ENCODE measurements at regions not wholly inside any gene's neighbourhood (a gene's known extent, or its start where the extent isn't known, plus 50 kb on each side); places are given as distances from the start of the nearest gene placed in this dataset. TPM values are rescaled to one million over a fixed set of nuclear protein-coding genes. Genes with fewer than 3 reads are reported as not detected.

DNA sequence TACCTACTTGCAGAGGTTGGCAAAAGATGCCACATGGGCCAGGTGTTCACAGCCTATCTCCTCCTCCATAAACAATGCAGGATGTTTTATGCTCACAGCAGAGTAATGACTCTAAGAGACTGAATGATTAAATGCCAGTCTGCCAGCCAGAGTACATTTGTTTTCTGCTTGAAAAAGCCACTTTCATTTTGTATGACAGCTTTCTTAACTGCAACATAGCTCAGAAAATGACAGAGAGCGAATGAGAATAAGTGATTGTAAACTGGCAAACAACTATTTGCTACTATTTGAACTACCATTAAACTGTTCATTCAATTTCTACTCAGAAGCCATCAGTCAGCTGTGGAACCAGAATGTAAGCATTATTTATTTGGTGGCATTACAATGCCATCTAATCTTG is 50.6 kb upstream of the DCC start:
- Histone ChIP-seq H3K36me3 (ENCODE audit: control insufficient read depth in 2 of 2, insufficient read depth in 2 of 2, low read length in 1 of 2) (no peaks in the 10 kb centered on the region), H3K9ac (ENCODE audit: control insufficient read depth, insufficient read depth, low read length) (no peak overlapping the region), H3K27ac (ENCODE audit: control insufficient read depth, insufficient read depth) (no peak overlapping the region), H3K4me1 (ENCODE audit: control insufficient read depth, insufficient read depth, low read length) (no peaks in the 10 kb centered on the region), H3K9me3 (replicated peaks; ENCODE audit: control insufficient read depth, insufficient read depth, low read length) (no peaks in the 10 kb centered on the region), H3K4me3 (no peak overlapping the region), H3K4me2 (ENCODE audit: control insufficient read depth, insufficient read depth) (no peak overlapping the region), H2AFZ (ENCODE audit: control insufficient read depth, low read depth, low read length) (no peak overlapping the region; the same call in 1 of the 2 replicates), H4K20me1 (ENCODE audit: control insufficient read depth, insufficient read depth) (no peaks in the 10 kb centered on the region), H3K79me2 (ENCODE audit: control insufficient read depth, insufficient read depth, low read length) (no peaks in the 10 kb centered on the region), H3K27me3 (replicated peaks in 1 of 2; ENCODE audit: control insufficient read depth in 2 of 2, insufficient read depth in 2 of 2, low read length in 1 of 2) (no peaks in the 10 kb centered on the region)
- CTCF ChIA-PET: interaction anchor here (0.6 to 3.1 kb wide), 32 partner anchors 8 to 1179 kb away, joined by 3 to 150 read pairs (median 5); no protein-coding TSS in a partner anchor
- WGBS (ENCODE audit: insufficient coverage, insufficient replicate concordance, low lambda C conversion rate, missing lambda C conversion rate): 4% methylated on average over 1 of the region's 1 CpG
- RAD21 ChIA-PET (ENCODE audit: unreplicated experiment): interaction anchor here (0.6 to 3.2 kb wide), 24 partner anchors 9 to 667 kb away, joined by 3 to 137 read pairs (median 6); no protein-coding TSS in a partner anchor
- DNase-seq (ENCODE audit: low read depth, low spot score): no peak
- in situ Hi-C loops (cut with MboI) (loop anchor here (5.0 to 25.0 kb wide), 2 partner anchors 622 to 1177 kb away; no protein-coding TSS in a partner anchor), intact Hi-C loops (cut with micrococcal nuclease; ENCODE audit: unreplicated experiment) (loop anchor here (5.0 kb wide), 2 partner anchors 337 to 562 kb away; no protein-coding TSS in a partner anchor)
- no peak for TF ChIP-seq NFYA (IDR thresholded peaks at IDR 0.05; ENCODE audit: borderline replicate concordance, low read depth, low read length)
- POLR2A ChIA-PET: interaction anchor here (1.0 kb wide), 1 partner anchor 270 kb away, joined by 3 read pairs; no protein-coding TSS in a partner anchor
- no TSS peak for BruUV-seq (replicated peaks)
- no peak for FAIRE-seq
- SMC1A ChIA-PET (ENCODE audit: uncharacterized antibody, unreplicated experiment): interaction anchor here (0.6 to 4.8 kb wide), 39 partner anchors 9 to 669 kb away, joined by 3 to 153 read pairs (median 4); no protein-coding TSS in a partner anchor
- ATAC-seq: peak; percentile 34

Small RNA genes lying in the stretch of these regions (small RNA-seq; reads per million reads assigned to genes)
- gene RNU1-46P: not detected

All from GM12878 (cell line).